Gastrocnemius medialis (tissue), 4 donors: ENCODE measurements at regions not wholly inside any gene's neighbourhood (a gene's known extent, or its start where the extent isn't known, plus 50 kb on each side); places are given as distances from the start of the nearest gene placed in this dataset.

Source experiments
- CTCF ChIP-seq, 5 experiments: fragments of 450-650 bp in 3 of 5; fragments of 200-600 bp in 2 of 5; sonication (generic) in 2 of 5; IDR thresholded peaks in 4 of 5; conservative IDR thresholded peaks in 1 of 5; 1 replicate in 4 of 5; 2 replicates in 1 of 5; pipeline ENCODE4 v1.5.1; 2016 to 2019; ENCODE audit warnings: antibody characterized with exemption in 5 of 5, mild to moderate bottlenecking in 3 of 5, moderate library complexity in 3 of 5
- POLR2A ChIP-seq, 2 donors: fragments of 450-650 bp; IDR thresholded peaks; one replicate each; pipeline ENCODE4 v1.6.1; 2017; ENCODE audit warnings: antibody characterized with exemption in 2 of 2, mild to moderate bottlenecking in 2 of 2, moderate library complexity in 2 of 2

GRCh38 chr22:48680601-48681000 is 1147.1 kb downstream of the BRD1 start:
- TF ChIP-seq CTCF (IDR thresholded peaks at IDR 0.05 in 4 of 5, conservative IDR thresholded peaks at IDR 0.05 in 1 of 5) = no peak
- TF ChIP-seq POLR2A (IDR thresholded peaks at IDR 0.05) = no peak
